ENCODE measurements at regions not wholly inside any gene's neighbourhood (a gene's known extent, or its start where the extent isn't known, plus 50 kb on each side); places are given as distances from the start of the nearest gene placed in this dataset.

DNA sequence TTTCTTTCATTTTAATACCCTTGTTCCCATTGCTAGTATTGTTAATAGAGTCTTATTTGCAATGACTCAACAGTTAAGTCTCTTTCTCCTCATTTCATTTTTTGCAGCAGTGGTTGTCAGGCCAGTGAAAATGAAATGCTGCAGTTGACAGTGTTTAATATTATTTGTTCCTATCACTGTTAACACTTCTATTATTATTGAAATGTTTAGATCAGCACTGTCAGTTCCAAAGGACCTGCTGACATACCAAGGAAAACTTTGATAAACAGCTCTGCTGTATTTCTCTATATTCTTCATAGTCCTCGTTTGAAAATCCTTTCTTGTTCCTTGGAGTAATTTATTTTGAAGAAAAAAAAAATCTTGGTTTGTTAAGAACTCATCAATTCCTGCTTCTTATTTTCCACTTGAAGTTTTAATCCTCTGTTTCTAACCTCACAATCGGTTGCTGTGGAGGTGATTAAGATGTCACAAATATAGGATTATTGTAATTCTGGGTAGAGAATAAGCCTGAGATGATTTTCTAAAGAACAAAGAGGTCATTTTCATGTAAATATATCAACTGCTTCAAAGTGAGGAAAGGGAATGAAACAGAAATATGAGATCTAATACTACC, 1065.9 kb upstream of the CITED2 start:
- H4K20me1 ChIP-seq (replicated peaks; ENCODE audit: control insufficient read depth, insufficient read depth, low read length): no peaks in the 10 kb centered on the region
- BruUV-seq (replicated peaks): no TSS peak
- DNase-seq (ENCODE audit: extremely low read depth in 1 of 4, low spot score in 3 of 4) (no peak), ATAC-seq (no peak), FAIRE-seq (no peak)
- no peaks in the 10 kb centered on the region for H3K36me3 ChIP-seq (ENCODE audit: control insufficient read depth, insufficient read depth, low read length)
- no peaks in the 10 kb centered on the region for H3K27me3 ChIP-seq (ENCODE audit: control insufficient read depth in 2 of 2, insufficient read depth in 2 of 2, low read length in 2 of 2)
- H3K9me1 ChIP-seq (ENCODE audit: control insufficient read depth, insufficient read depth, low read length): no peaks in the 10 kb centered on the region
- intact Hi-C loops (cut with micrococcal nuclease) (loop anchor here (2.0 kb wide), 1 partner anchor 388 kb away; no protein-coding TSS in a partner anchor), in situ Hi-C loops (cut with MboI) (no loop called here)
- no peaks in the 10 kb centered on the region for H3K79me2 ChIP-seq (ENCODE audit: control insufficient read depth, insufficient read depth, low read length)
- no peak for TF ChIP-seq STAG1 (CRISPR knock-in tag; IDR thresholded peaks at IDR 0.05; ENCODE audit: borderline replicate concordance)
- no peak for TF ChIP-seq PHF20 (IDR thresholded peaks at IDR 0.05; ENCODE audit: partially characterized antibody)
- no peak for TF ChIP-seq EP300 (IDR thresholded peaks at IDR 0.05; ENCODE audit: low read length)
- TF ChIP-seq SLC30A9 (CRISPR knock-in tag; IDR thresholded peaks at IDR 0.05): no peak
- no peak for TF ChIP-seq RBM15 (IDR thresholded peaks at IDR 0.05; ENCODE audit: insufficient read depth, low read length)
- WGBS (ENCODE audit: insufficient coverage, low coverage, missing lambda C conversion rate): 18% methylated on average over 2 of the region's 2 CpGs
- no peaks in the 10 kb centered on the region for H3K9me3 ChIP-seq (replicated peaks; ENCODE audit: control insufficient read depth, insufficient read depth, low read depth, low read length)
- ChIA-PET POLR2A (no interaction called here), CTCF (ENCODE audit: low intra/inter-chr PET ratio) (no interaction called here)
- H2AFZ ChIP-seq (ENCODE audit: low read depth, low read length): no peak overlapping the region
- no peak overlapping the region for H3K4me3 ChIP-seq
- H3K4me1 ChIP-seq (replicated peaks in 1 of 2; ENCODE audit: control insufficient read depth in 2 of 2, insufficient read depth in 2 of 2, low read length in 2 of 2): no peaks in the 10 kb centered on the region
- H3K9ac ChIP-seq (ENCODE audit: insufficient read depth in 1 of 2, low read depth in 2 of 2, low read length in 2 of 2): no peak overlapping the region
- no peak overlapping the region for H3K27ac ChIP-seq (ENCODE audit: extremely low read depth, low read depth, low read length)
- no peak overlapping the region for H3K4me2 ChIP-seq (ENCODE audit: insufficient read depth, low read length)

DNA sequence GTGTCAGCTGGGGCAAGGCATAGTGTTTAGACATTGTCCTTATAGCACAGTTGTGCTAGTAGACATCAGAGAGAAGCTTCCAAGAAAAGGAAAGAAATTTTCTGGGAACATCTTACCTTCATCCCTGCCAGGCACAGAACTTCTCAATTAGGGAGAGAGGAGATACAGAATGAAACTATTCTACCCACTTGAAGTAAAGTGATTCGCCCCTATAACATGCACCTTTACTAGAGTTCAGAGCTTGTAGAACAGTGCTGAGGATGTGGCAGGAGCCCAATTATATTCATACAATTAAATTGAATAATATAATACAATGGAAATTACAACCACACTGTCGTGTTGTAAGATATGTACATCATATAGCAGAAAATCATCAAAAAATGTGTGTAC, 1063.9 kb upstream of the CITED2 start:
- Histone ChIP-seq H3K4me1 (replicated peaks in 1 of 2; ENCODE audit: control insufficient read depth in 2 of 2, insufficient read depth in 2 of 2, low read length in 2 of 2) (no peaks in the 10 kb centered on the region), H3K27ac (ENCODE audit: extremely low read depth, low read depth, low read length) (no peak overlapping the region), H3K36me3 (ENCODE audit: control insufficient read depth, insufficient read depth, low read length) (no peaks in the 10 kb centered on the region), H4K20me1 (replicated peaks; ENCODE audit: control insufficient read depth, insufficient read depth, low read length) (no peaks in the 10 kb centered on the region), H3K9me3 (replicated peaks; ENCODE audit: control insufficient read depth, insufficient read depth, low read depth, low read length) (no peaks in the 10 kb centered on the region; the same call in 1 of the 2 replicates), H3K4me3 (no peak overlapping the region), H3K27me3 (ENCODE audit: control insufficient read depth in 2 of 2, insufficient read depth in 2 of 2, low read length in 2 of 2) (no peaks in the 10 kb centered on the region), H3K4me2 (ENCODE audit: insufficient read depth, low read length) (no peak overlapping the region), H3K9me1 (ENCODE audit: control insufficient read depth, insufficient read depth, low read length) (no peaks in the 10 kb centered on the region), H3K79me2 (ENCODE audit: control insufficient read depth, insufficient read depth, low read length) (no peaks in the 10 kb centered on the region), H3K9ac (ENCODE audit: insufficient read depth in 1 of 2, low read depth in 2 of 2, low read length in 2 of 2) (no peak overlapping the region), H2AFZ (ENCODE audit: low read depth, low read length) (no peak overlapping the region)
- FAIRE-seq (no peak), ATAC-seq (no peak), DNase-seq (ENCODE audit: extremely low read depth in 1 of 4, low spot score in 3 of 4) (no peak)
- TF ChIP-seq TBP (optimal IDR thresholded peaks at IDR 0.05; ENCODE audit: low read depth, low read length) (no peak), NEUROD1 (IDR thresholded peaks at IDR 0.05; ENCODE audit: borderline replicate concordance, low read depth, low read length, partially characterized antibody) (no peak), ZNF717 (CRISPR knock-in tag; IDR thresholded peaks at IDR 0.05) (no peak), HDAC8 (tag; IDR thresholded peaks at IDR 0.05) (no peak), EP300 (IDR thresholded peaks at IDR 0.05; ENCODE audit: low read length) (no peak), RBM17 (IDR thresholded peaks at IDR 0.05; ENCODE audit: borderline replicate concordance, low read depth, low read length) (no peak), ZNF507 (tag; conservative IDR thresholded peaks at IDR 0.05) (no peak), ZNF239 (CRISPR knock-in tag; IDR thresholded peaks at IDR 0.05) (no peak), ZNF77 (CRISPR knock-in tag; IDR thresholded peaks at IDR 0.05) (no peak), ZNF512 (tag; IDR thresholded peaks at IDR 0.05) (no peak), ZNF274 (IDR thresholded peaks at IDR 0.05; ENCODE audit: borderline replicate concordance, low read depth, low read length) (no peak), MCM2 (IDR thresholded peaks at IDR 0.05; ENCODE audit: low read depth) (no peak)
- CTCF ChIA-PET (ENCODE audit: low intra/inter-chr PET ratio): no interaction called here
- 38% methylated on average over 2 of the region's 2 CpGs for WGBS (ENCODE audit: insufficient coverage, low coverage, missing lambda C conversion rate)
- intact Hi-C loops (cut with micrococcal nuclease) (no loop called here), in situ Hi-C loops (cut with MboI) (no loop called here)
- POLR2A ChIA-PET: no interaction called here
- BruUV-seq (replicated peaks): no TSS peak

All from K562 (cell line).